ENCODE measurements at regions not wholly inside any gene's neighbourhood (a gene's known extent, or its start where the extent isn't known, plus 50 kb on each side); places are given as distances from the start of the nearest gene placed in this dataset.

- Histone ChIP-seq H3K4me3 (ENCODE audit: low read depth, low read length) (no peak overlapping the region), H3K4me2 (ENCODE audit: low read length) (no peak overlapping the region), H3K9me3 (ENCODE audit: control insufficient read depth, low read length) (no peaks in the 10 kb centered on the region), H3K9ac (no peak overlapping the region), H3K4me1 (no peaks in the 10 kb centered on the region), H3K27me3 (ENCODE audit: control insufficient read depth, insufficient read depth, low read length) (no peaks in the 10 kb centered on the region), H3K36me3 (ENCODE audit: control insufficient read depth, insufficient read depth, low read length) (no peaks in the 10 kb centered on the region), H2AFZ (no peak overlapping the region), H3K27ac (no peak overlapping the region), H3K79me2 (no peaks in the 10 kb centered on the region)
- TF ChIP-seq, protein P1, sequence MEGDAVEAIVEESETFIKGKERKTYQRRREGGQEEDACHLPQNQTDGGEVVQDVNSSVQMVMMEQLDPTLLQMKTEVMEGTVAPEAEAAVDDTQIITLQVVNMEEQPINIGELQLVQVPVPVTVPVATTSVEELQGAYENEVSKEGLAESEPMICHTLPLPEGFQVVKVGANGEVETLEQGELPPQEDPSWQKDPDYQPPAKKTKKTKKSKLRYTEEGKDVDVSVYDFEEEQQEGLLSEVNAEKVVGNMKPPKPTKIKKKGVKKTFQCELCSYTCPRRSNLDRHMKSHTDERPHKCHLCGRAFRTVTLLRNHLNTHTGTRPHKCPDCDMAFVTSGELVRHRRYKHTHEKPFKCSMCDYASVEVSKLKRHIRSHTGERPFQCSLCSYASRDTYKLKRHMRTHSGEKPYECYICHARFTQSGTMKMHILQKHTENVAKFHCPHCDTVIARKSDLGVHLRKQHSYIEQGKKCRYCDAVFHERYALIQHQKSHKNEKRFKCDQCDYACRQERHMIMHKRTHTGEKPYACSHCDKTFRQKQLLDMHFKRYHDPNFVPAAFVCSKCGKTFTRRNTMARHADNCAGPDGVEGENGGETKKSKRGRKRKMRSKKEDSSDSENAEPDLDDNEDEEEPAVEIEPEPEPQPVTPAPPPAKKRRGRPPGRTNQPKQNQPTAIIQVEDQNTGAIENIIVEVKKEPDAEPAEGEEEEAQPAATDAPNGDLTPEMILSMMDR (IDR thresholded peaks at IDR 0.05): no peak
Observed at GRCh38 chr13:46486270-46486669, 66.7 kb upstream of the LRCH1 start.

DNA sequence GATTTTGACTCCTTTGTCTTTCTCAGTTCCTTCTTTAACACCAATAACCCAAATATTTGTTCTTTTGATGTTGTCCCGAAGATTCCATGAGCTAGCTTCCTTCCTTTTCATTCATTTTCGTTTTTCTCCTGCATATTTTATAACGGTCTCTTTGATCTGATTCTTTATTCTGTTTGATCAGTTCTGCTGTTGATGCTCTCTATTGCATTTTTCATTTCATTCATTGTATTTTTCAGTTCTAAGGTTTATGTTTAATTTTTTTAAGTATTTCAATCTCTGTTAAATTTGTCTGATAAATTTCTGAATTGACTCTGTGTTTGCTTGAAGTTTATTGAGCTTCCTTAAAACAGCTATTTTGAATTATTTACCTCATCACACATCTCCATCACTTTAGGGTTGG, 68.4 kb upstream of the LRCH1 start:
- H3K4me3 ChIP-seq (ENCODE audit: low read depth, low read length): no peak overlapping the region
- H2AFZ ChIP-seq: no peak overlapping the region
- H3K79me2 ChIP-seq: no peaks in the 10 kb centered on the region
- no peaks in the 10 kb centered on the region for H3K36me3 ChIP-seq (ENCODE audit: control insufficient read depth, insufficient read depth, low read length)
- no peaks in the 10 kb centered on the region for H3K27me3 ChIP-seq (ENCODE audit: control insufficient read depth, insufficient read depth, low read length)
- H3K27ac ChIP-seq: no peak overlapping the region
- H3K9ac ChIP-seq: no peak overlapping the region
- no peaks in the 10 kb centered on the region for H3K4me1 ChIP-seq
- no peak overlapping the region for H3K4me2 ChIP-seq (ENCODE audit: low read length)
- TF ChIP-seq, protein P1 (IDR thresholded peaks at IDR 0.05): no peak
- H3K9me3 ChIP-seq (ENCODE audit: control insufficient read depth, low read length): no peaks in the 10 kb centered on the region

DNA sequence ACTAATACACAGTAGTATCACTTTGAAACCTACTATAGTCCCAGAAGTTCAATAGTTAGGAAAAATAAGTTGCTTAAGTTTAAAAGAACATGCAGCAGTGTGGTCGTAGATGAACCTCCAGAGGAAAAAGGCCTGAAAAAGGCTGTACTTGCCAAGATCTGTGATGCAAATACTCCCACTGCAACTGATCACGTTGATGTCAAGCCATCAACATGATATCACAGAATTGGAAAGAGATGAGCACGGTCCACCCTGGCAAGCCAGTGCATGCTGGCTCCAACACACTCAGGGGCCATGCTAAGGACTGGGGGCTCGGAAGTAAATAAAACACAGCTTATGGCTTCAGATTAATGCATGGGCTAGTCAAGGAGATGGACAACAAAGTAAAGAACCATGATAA, 71.8 kb upstream of the LRCH1 start:
- Histone ChIP-seq H3K4me2 (ENCODE audit: low read length) (no peak overlapping the region), H3K9ac (no peak overlapping the region), H2AFZ (no peak overlapping the region), H3K27ac (no peak overlapping the region), H3K4me3 (ENCODE audit: low read depth, low read length) (no peak overlapping the region), H3K27me3 (ENCODE audit: control insufficient read depth, insufficient read depth, low read length) (no peaks in the 10 kb centered on the region), H3K79me2 (no peaks in the 10 kb centered on the region), H3K9me3 (ENCODE audit: control insufficient read depth, low read length) (no peaks in the 10 kb centered on the region), H3K36me3 (ENCODE audit: control insufficient read depth, insufficient read depth, low read length) (no peaks in the 10 kb centered on the region), H3K4me1 (no peaks in the 10 kb centered on the region)
- TF ChIP-seq, protein P1 (IDR thresholded peaks at IDR 0.05): no peak

DNA sequence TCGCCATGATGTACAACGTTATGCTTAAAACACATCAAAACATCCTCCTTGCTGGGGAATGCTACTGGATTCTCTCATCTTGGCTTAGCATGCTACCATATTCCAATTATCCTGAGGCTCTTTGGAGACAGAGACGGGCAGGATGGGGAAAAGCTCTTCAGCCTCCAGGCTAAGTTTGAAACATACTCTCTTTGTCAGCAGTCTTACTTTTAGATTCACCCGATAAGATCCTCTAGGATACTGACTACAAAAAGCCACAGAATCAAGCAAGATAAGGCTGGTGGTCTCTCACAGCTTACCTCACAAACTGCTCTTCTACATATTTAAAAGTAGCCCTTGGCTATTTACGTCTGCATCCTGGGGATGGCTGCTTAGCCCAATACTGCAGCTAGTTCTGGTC, 72.8 kb upstream of the LRCH1 start:
- Histone ChIP-seq H2AFZ (no peak overlapping the region), H3K9ac (no peak overlapping the region), H3K27me3 (ENCODE audit: control insufficient read depth, insufficient read depth, low read length) (no peaks in the 10 kb centered on the region), H3K27ac (no peak overlapping the region), H3K4me1 (no peaks in the 10 kb centered on the region), H3K9me3 (ENCODE audit: control insufficient read depth, low read length) (no peaks in the 10 kb centered on the region), H3K4me2 (ENCODE audit: low read length) (no peak overlapping the region), H3K4me3 (ENCODE audit: low read depth, low read length) (no peak overlapping the region), H3K36me3 (ENCODE audit: control insufficient read depth, insufficient read depth, low read length) (no peaks in the 10 kb centered on the region), H3K79me2 (no peaks in the 10 kb centered on the region)
- TF ChIP-seq, protein P1 (IDR thresholded peaks at IDR 0.05): no peak

DNA sequence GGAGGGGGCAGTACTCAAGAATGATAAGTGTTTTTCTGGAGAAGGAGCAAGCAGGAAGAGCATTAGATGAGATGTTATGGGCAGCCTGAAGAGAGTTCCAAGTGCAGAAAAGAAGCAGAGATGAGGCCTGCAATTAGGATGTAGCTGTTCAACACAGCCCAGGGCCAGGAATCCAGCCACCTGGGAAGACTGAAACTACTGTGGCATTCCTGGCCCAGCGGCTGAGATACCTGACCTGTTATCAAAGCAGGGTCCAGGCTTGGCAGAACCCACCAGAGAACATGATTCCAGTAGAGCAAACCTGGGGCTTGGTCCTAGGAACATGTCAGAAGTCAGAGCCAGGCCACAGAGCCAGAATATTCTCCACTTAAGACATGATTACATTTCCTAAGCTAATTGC, 73.3 kb upstream of the LRCH1 start:
- Histone ChIP-seq H3K36me3 (ENCODE audit: control insufficient read depth, insufficient read depth, low read length) (no peaks in the 10 kb centered on the region), H3K9ac (no peak overlapping the region), H3K79me2 (no peaks in the 10 kb centered on the region), H2AFZ (no peak overlapping the region), H3K4me1 (no peaks in the 10 kb centered on the region), H3K27me3 (ENCODE audit: control insufficient read depth, insufficient read depth, low read length) (no peaks in the 10 kb centered on the region), H3K4me3 (ENCODE audit: low read depth, low read length) (no peak overlapping the region), H3K27ac (no peak overlapping the region), H3K4me2 (ENCODE audit: low read length) (no peak overlapping the region), H3K9me3 (ENCODE audit: control insufficient read depth, low read length) (no peaks in the 10 kb centered on the region)
- TF ChIP-seq, protein P1 (IDR thresholded peaks at IDR 0.05): no peak
